Stimulated activated CD8-positive, alpha-beta memory T cell treated with anti-CD3 and anti-CD28 coated beads, Interleukin-15, amount 100 ng/mL, for 1 hour (primary cell): ENCODE measurements at regions not wholly inside any gene's neighbourhood (a gene's known extent, or its start where the extent isn't known, plus 50 kb on each side); places are given as distances from the start of the nearest gene placed in this dataset.

Experiments
- DNase-seq: peaks from one replicate; pipeline ENCODE4 v3.0.0-alpha.2; 2020; ENCODE audit warnings: low read depth

GRCh38 chr2:176612736-176613135 is 343.5 kb downstream of the MTX2 start:
- DNase-seq, result no peak

- no peak for DNase-seq
These were observed 344.2 kb downstream of the MTX2 start for GRCh38 chr2:176613323-176613987.

DNA sequence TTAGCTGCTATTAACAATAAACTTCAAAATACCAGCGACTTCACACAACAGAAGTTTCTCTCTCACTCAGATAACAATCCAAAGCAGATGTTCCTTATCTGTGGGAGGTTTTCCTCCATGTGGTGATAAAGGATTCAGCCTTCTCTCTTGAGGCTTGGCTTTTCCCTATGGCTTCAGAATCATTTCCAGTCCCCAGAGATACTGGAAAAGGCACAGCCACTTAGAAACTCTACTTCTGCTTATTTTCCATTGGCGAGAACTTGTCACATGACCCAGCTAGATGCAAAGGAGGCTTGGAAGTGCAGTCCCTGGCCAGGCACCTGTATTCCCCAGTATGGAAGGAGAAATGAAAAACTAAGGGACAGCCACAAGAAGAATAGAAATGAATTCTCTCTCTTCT is 344.8 kb downstream of the MTX2 start:
- DNase-seq, result no peak

DNA sequence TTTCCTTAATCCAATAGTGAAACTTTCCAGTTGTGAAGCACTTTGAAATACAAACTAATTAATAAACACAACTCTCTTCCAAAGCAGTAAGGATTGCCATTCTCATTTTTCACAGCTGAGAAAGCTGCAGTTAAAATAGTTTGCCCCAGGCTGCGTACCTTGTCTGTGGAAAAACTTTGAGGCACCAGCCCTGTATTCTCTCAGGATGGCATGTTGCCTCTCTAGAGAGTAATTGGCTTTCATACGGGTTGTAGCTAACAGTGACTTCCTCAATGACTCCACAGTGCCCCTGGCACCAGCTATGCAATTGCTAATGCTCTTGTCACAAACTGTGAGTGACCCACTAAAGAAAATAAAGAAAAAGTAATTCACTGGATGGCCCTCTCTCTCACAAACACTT is 345.7 kb downstream of the MTX2 start:
- no peak for DNase-seq

- DNase-seq, result no peak
These were observed 350.3 kb downstream of the MTX2 start for GRCh38 chr2:176619504-176619903.

GRCh38 chr2:176621350-176621749 is 352.1 kb downstream of the MTX2 start:
- no peak for DNase-seq

DNA sequence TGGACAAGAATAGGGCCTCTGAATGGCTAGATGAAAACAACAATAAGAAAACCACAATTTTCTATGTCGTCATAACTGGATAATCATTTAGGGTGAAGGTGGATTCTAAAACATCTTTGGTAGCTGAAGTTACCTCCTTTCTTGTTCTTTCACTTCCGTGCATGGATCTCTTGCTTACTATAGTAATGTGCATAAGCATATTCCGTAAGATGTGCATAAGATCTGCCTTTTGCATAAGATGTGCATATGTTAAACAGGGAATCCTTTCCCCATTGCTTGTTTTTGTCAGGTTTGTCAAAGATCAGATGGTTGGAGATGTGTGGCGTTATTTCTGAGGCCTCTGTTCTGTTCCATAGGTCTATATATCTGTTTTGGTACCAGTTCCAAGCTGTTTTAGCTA is 353.6 kb downstream of the MTX2 start:
- no peak for DNase-seq

DNA sequence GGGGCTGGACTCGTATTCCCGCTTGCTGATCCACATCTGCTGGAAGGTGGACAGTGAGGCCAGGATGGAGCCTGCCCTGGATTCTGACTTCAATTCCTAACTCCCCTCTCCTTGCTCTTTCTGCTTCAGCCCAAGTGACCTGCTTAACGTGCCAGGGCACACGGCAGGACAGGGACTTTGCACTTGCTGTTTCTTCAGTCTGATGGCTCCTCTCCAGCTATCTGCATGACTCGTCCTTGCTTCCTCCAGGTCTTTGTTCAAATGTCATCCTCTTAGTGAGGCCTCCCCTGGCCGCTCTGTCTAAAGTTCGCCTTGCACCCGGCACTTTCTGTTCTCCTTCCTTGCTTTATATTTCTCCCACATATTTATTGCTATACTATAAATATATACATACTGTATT is 357.6 kb downstream of the MTX2 start:
- no peak for DNase-seq

- no peak for DNase-seq
These were observed 359.2 kb downstream of the MTX2 start for GRCh38 chr2:176628438-176628837.

GRCh38 chr2:176633754-176634153 is 364.5 kb downstream of the MTX2 start:
- DNase-seq, result no peak

- DNase-seq, result no peak
These were observed 367.2 kb downstream of the MTX2 start for GRCh38 chr2:176636401-176636800.

DNA sequence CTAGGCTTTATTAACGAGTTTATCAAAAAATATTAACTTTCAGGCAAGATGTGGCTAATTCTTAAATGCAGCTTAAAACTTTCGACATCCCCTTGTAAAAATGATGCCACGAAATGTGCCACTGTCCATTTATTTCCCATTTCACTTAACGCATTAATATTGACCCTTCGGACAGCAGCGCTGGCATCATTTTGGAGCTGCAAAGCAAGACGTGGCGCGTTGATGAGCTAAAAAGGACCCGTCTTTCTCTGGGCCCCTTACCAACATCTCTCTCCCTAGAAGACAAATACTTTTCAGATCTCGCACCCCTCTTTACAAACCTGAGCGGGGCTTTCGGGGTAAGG is 367.9 kb downstream of the MTX2 start:
- no peak for DNase-seq

DNA sequence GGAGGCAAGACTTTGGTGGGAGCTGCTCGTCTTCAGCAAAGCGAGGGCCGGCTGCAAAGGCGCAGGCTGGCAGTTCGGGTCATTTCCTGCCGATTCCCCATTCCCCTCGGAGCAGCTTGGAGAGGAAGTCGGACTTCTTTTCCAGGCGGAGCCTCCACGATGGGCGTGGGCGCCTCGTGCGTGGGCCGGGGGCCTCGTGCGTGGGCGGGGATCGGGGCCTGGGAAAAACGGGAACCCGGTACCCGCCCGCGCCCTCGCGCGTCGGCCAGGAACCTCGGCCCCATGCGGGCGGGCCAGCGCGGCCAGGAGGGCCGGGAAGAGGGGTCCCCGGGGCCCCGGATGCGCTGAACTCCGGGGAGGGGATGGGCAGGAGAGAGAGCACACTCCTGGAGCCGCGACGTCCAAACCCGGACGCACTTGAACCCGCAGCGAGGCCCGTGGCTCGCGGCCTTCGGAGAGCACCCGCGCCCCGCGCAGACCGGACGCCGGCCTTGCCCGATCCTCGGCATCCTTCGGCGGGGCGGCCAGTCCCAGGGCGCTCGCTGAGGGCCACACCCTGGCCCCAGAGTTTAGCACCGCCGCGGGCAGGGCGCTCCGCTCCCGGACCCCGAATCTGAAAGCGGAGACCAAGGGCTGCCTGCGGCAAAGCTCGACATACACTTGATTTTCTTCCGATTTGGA is 368.4 kb downstream of the MTX2 start:
- DNase-seq, result no peak

GRCh38 chr2:176638167-176639015 is 369.1 kb downstream of the MTX2 start:
- DNase-seq, result peak; percentile 14

GRCh38 chr2:176639016-176639343 is 369.7 kb downstream of the MTX2 start:
- DNase-seq, result no peak

GRCh38 chr2:176639671-176640070 is 370.4 kb downstream of the MTX2 start:
- DNase-seq, result no peak

DNA sequence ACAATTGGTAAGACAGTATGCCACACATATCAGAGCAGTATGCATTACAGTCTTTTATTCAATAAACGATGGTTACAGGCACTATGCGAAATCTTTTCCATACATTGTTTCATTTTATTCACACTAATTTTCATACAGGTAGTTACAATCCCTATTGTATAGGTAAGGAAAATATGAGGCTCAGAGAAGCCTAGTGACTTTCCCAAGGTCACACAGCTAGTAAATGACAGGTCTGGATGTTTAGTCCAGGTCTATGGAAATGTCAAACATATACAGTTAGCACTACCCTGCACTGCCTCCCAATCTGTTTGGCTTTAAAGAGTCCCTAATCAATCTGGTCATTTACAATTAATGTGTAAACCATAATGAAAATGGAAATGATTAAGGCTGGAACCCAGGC is 372.2 kb downstream of the MTX2 start:
- no peak for DNase-seq

DNA sequence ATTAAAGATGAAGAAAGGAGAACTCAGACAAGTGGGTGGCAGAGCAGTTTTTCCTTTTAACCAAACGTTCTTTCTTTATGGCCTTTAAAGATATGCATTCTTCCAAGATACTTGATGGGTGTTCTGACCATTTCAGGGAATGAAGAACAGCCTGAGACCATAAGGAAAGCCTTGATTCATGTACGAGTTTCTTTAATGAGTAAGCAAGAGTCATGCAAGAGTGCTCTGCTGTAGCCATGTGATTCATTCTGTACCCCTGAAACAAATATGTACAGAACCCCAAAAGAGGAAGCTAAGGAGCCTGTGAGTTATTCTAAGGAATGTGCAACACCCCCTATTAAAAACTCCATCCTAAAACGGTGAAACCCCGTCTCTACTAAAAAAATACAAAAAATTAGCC is 372.8 kb downstream of the MTX2 start:
- DNase-seq, result no peak

DNA sequence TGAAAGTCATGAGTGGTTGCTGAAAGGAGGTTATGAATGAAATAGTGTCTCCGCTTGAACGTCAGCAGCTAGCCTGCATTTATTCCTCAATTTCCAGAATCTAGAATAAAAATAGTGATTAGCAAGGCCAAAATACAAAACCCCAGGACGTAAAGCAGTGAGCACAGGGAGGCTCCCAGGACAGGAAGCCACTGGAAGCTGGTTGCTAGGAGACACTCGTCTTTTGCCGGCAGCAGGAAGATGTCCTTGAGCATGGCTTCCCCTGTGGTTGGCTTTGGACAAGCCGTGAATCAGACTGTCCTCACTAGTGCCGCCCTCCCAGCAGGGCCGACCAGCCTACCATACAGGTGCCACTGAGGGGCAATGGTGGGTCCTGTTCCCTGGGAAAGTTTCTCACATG is 374.4 kb downstream of the MTX2 start:
- DNase-seq, result no peak

DNA sequence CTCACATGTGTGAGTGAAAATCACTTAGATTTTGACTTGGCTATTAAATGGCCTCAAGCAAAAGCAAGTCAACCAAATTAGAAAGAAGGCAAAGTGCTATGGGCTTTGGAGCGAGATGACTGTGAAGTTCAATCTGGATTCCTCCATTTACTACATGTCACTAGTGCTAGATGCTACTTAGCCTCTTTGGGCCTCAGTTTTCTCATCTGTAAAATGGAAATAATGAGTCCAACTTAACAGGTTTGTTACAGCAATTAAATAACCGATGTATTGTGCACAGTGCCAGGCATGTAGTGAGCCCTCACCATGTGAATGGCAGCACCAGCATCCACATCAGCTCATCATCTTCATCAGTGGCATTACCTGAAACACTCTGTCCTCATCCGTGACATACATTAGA is 376.3 kb downstream of the MTX2 start:
- no peak for DNase-seq

- no peak for DNase-seq
These were observed 376.9 kb downstream of the MTX2 start for GRCh38 chr2:176646033-176646615.

DNA sequence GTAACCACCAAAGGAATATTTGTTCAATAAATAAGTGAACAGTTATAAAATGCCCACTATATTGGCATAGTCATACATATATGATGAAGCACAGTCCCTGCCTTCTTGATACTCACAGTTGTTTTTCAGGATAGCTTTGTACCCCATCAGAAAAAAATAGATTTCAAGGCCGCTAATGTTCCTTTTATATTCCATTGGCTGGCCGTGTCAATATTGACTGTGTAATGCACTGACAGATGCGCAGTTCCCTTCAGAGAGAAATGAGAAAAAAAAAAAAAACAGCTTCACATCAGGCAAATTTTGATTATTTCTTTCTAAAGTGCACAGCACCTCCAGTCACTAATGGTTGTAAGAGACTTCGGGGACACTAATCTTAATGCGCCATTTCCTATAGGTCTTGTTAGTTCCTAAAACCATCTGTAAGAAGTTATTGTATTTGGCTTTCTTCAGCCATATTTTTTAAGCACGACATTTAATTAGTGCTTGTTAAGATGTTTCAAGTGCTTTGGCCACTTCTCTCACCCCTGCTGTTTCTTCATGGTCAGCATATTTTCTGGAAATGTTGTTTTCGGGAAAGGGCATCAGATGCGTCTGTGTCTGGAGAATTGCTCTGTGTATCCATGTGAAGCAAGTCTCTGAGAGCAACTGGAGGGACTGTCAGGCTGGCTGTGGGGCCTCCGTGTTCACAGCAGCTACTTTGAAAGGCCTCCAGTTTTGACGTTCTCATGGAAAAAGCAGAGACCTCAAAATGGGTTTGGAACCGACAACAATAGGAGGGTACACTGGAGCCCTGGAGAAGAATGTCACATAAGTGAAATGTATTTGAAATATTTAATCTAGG is 378.3 kb downstream of the MTX2 start:
- DNase-seq, result no peak
